ENCODE measurements at regions not wholly inside any gene's neighbourhood (a gene's known extent, or its start where the extent isn't known, plus 50 kb on each side); places are given as distances from the start of the nearest gene placed in this dataset.

GRCh38 chr4:159017323-159018026 is 85.4 kb upstream of the RAPGEF2 start:
- Histone ChIP-seq H3K27ac (no peak overlapping the region), H3K9me3 (no peaks in the 10 kb centered on the region), H3K4me1 (no peaks in the 10 kb centered on the region), H3K36me3 (no peaks in the 10 kb centered on the region), H3K4me3 (no peak overlapping the region), H3K27me3 (no peaks in the 10 kb centered on the region)
- DNase-seq (ENCODE audit: low spot score in 2 of 2): no peak
- 87% methylated on average over 5 of the region's 5 CpGs for WGBS
- TF ChIP-seq CTCF (IDR thresholded peaks at IDR 0.05) (no peak), EP300 (IDR thresholded peaks at IDR 0.05) (no peak), POLR2AphosphoS5 (IDR thresholded peaks at IDR 0.05) (no peak), POLR2A (IDR thresholded peaks at IDR 0.05) (no peak)

- no peak for DNase-seq (ENCODE audit: low spot score in 2 of 2)
- H3K27ac ChIP-seq: no peak overlapping the region
- H3K9me3 ChIP-seq: no peaks in the 10 kb centered on the region
- 65% methylated on average over 4 of the region's 4 CpGs for WGBS
- TF ChIP-seq POLR2A (IDR thresholded peaks at IDR 0.05) (no peak), EP300 (IDR thresholded peaks at IDR 0.05) (no peak), POLR2AphosphoS5 (IDR thresholded peaks at IDR 0.05) (no peak), CTCF (IDR thresholded peaks at IDR 0.05) (no peak)
- no peaks in the 10 kb centered on the region for H3K36me3 ChIP-seq
- no peaks in the 10 kb centered on the region for H3K27me3 ChIP-seq
- no peak overlapping the region for H3K4me3 ChIP-seq
- H3K4me1 ChIP-seq: no peaks in the 10 kb centered on the region
Observed at GRCh38 chr4:159018062-159018629, 84.7 kb upstream of the RAPGEF2 start.

DNA sequence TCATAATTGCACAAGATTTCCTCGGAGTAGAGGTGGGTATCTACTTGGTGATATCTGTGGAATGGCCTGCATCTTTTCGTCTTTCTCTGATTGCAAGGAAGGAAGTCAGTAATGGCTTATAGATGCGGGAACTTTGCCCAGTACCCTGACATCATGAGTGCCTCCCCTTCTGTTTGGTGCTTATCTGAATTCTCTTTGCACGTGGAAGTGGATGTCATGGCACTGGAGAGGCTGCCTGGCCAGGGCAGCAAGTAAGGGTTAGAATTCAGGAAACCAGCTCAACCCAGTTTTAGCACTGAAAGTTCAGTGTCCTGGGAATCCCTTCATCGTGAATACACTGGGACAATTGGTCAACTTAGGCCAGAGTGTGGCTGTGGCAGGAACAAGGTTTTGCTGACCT is 83.5 kb upstream of the RAPGEF2 start:
- Histone ChIP-seq H3K27me3 (no peaks in the 10 kb centered on the region), H3K4me1 (no peaks in the 10 kb centered on the region), H3K27ac (no peak overlapping the region), H3K36me3 (no peaks in the 10 kb centered on the region), H3K9me3 (no peaks in the 10 kb centered on the region), H3K4me3 (no peak overlapping the region)
- no peak for DNase-seq (ENCODE audit: low spot score in 2 of 2)
- 74% methylated on average over 5 of the region's 5 CpGs for WGBS
- no peak for TF ChIP-seq POLR2AphosphoS5 (IDR thresholded peaks at IDR 0.05)

GRCh38 chr4:159021597-159022385 is 81.1 kb upstream of the RAPGEF2 start:
- WGBS: 70% methylated on average over 6 of the region's 6 CpGs
- Histone ChIP-seq H3K36me3 (no peaks in the 10 kb centered on the region), H3K4me3 (no peak overlapping the region), H3K27ac (no peak overlapping the region), H3K4me1 (no peaks in the 10 kb centered on the region), H3K27me3 (no peaks in the 10 kb centered on the region), H3K9me3 (no peaks in the 10 kb centered on the region)
- TF ChIP-seq POLR2AphosphoS5 (IDR thresholded peaks at IDR 0.05): no peak
- no peak for TF ChIP-seq POLR2A (IDR thresholded peaks at IDR 0.05)
- no peak for TF ChIP-seq EP300 (IDR thresholded peaks at IDR 0.05)
- TF ChIP-seq CTCF (IDR thresholded peaks at IDR 0.05): no peak
- DNase-seq (ENCODE audit: low spot score in 2 of 2): no peak

GRCh38 chr4:159023741-159024140 is 79.1 kb upstream of the RAPGEF2 start:
- H3K4me1 ChIP-seq: no peaks in the 10 kb centered on the region
- H3K9me3 ChIP-seq: no peaks in the 10 kb centered on the region
- H3K36me3 ChIP-seq: no peaks in the 10 kb centered on the region
- 66% methylated on average over 3 of the region's 3 CpGs for WGBS
- H3K27ac ChIP-seq: no peak overlapping the region
- H3K27me3 ChIP-seq: no peaks in the 10 kb centered on the region
- DNase-seq (ENCODE audit: low spot score in 2 of 2): no peak
- H3K4me3 ChIP-seq: no peak overlapping the region
- TF ChIP-seq EP300 (IDR thresholded peaks at IDR 0.05) (no peak), CTCF (IDR thresholded peaks at IDR 0.05) (no peak), POLR2A (IDR thresholded peaks at IDR 0.05) (no peak), POLR2AphosphoS5 (IDR thresholded peaks at IDR 0.05) (no peak)
